ENCODE measurements at regions not wholly inside any gene's neighbourhood (a gene's known extent, or its start where the extent isn't known, plus 50 kb on each side); places are given as distances from the start of the nearest gene placed in this dataset.
"Not testable (repeated sequence)": the region's sequence is repeated elsewhere in the genome, so short reads cannot be mapped to it uniquely, and the experiment has no call there.

DNA sequence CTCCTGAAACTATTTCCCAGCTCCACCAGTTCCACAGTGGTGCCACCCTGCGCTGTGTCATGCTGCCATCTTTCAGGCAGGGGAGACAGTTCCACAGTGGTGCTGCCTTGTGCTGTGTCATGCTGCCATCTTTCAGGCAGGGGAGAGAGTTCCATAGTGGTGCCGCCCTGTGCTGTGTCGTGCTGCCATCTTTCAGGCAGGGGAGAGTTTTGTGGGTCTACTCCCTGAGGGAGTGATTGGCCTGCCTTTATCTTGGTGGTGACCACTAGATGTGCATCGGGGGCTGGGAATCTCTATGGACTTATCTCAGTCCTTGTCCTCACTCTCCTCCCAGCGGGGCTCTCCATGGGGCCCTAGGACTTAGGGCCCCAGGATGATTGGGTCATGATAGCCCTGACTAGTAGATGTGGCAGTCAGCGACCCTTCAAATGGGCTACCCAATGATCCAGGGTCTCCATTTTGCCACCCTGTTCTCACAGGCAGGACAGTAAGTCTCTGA, 770.2 kb upstream of the TPTE start:
- H3K9me3 ChIP-seq (ENCODE audit: low read length); DNase-seq; H3K27ac ChIP-seq (ENCODE audit: low read depth, low read length); H3K4me3 ChIP-seq (ENCODE audit: low read length); CTCF ChIA-PET; H3K4me1 Mint-ChIP-seq; H3K4me3 Mint-ChIP-seq; H3K27me3 Mint-ChIP-seq; H3K36me3 ChIP-seq (ENCODE audit: insufficient read depth, low read length); POLR2A ChIA-PET; H3K36me3 Mint-ChIP-seq; H3K27ac Mint-ChIP-seq; H3K27me3 ChIP-seq (ENCODE audit: insufficient read depth, low read length, poor library complexity, severe bottlenecking); H3K4me1 ChIP-seq (ENCODE audit: insufficient read depth, low read length): not testable (repeated sequence)
- H3K9me3 Mint-ChIP-seq, result peaks cover 5 to 16% (median 12%) of the 10 kb centered on the region in 5 donors

DNA sequence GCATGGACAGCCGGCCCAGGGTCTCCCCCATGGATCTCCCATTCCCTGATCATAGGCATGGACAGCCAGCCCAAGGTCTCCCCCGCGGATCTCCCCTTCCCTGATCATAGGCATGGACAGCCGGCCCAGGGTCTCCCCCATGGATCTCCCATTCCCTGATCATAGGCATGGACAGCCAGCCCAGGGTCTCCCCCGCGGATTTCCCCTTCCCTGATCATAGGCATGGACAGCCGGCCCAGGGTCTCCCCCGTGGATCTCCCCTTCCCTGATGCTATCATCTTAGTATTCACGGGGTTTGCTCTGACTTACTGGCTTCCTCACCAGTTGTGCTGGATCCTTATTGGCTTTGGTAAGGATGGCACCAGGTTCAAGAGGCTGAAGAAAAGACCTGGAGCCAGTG, 769.4 kb upstream of the TPTE start:
- H3K9me3 Mint-ChIP-seq, result peaks cover 5 to 17% (median 12%) of the 10 kb centered on the region in 5 donors
- H3K4me1 ChIP-seq (ENCODE audit: insufficient read depth, low read length); H3K27ac Mint-ChIP-seq; H3K4me3 Mint-ChIP-seq; H3K4me3 ChIP-seq (ENCODE audit: low read length); CTCF ChIA-PET; POLR2A ChIA-PET; H3K27me3 ChIP-seq (ENCODE audit: insufficient read depth, low read length, poor library complexity, severe bottlenecking); H3K36me3 Mint-ChIP-seq; H3K27ac ChIP-seq (ENCODE audit: low read depth, low read length); H3K9me3 ChIP-seq (ENCODE audit: low read length); H3K4me1 Mint-ChIP-seq; DNase-seq; H3K27me3 Mint-ChIP-seq; H3K36me3 ChIP-seq (ENCODE audit: insufficient read depth, low read length): not testable (repeated sequence)

DNA sequence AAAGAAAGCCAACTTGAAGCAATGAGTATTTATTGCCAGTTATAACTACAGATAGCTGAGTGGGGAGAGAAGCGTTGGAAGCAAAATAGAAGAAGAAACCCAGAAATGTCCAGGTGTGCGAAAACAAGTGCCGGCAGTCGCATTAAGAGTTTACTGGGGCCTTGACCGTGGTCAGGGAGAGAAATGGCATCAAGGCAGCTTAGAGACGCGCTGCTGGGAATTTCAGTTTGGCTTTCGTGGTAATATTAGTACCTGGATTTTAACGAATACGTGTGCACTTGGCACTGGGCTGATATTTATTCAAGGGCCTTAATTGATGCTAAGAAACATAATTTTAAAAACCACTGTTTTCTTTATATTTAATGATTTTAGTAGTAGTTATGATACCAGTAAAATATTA, 767.9 kb upstream of the TPTE start:
- not testable (repeated sequence) for H3K27me3 ChIP-seq (ENCODE audit: insufficient read depth, low read length, poor library complexity, severe bottlenecking); H3K4me3 Mint-ChIP-seq; H3K9me3 ChIP-seq (ENCODE audit: low read length)

DNA sequence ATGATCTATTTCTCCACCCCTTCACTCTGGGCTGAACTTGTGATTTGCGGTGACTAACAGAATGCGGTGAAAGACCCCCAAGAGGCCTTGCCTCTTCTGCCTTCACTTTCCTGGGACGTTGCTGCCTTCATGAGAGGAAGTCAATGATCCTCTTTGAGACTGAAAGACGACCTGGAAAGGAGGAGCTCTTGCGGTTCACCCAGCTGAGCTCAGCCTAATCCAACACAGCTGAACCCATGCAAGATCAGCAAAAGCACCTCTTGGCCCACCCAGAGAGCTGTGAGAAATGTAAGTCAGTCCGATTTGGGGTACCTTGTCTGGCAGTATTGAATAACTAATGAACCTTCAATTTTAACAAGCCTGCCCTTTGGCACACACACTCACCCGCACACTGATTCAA, 767.4 kb upstream of the TPTE start:
- H3K9me3 Mint-ChIP-seq, result peaks cover 5 to 12% (median 8%) of the 10 kb centered on the region in 5 donors
- H3K9me3 ChIP-seq (ENCODE audit: low read length), result no peaks in the 10 kb centered on the region
- H3K27ac Mint-ChIP-seq, result no peak overlapping the region
- H3K4me3 ChIP-seq (ENCODE audit: low read length), result no peak overlapping the region
- H3K27ac ChIP-seq (ENCODE audit: low read depth, low read length), result no peak overlapping the region
- no peaks in the 10 kb centered on the region for H3K36me3 Mint-ChIP-seq
- no peak for DNase-seq
- no peaks in the 10 kb centered on the region for H3K4me1 Mint-ChIP-seq
- no peaks in the 10 kb centered on the region for H3K36me3 ChIP-seq (ENCODE audit: insufficient read depth, low read length)
- ChIA-PET CTCF (no interaction called here), POLR2A (no interaction called here)
- no peaks in the 10 kb centered on the region for H3K4me1 ChIP-seq (ENCODE audit: insufficient read depth, low read length)
- H3K27me3 Mint-ChIP-seq, result no peaks in the 10 kb centered on the region
- H3K4me3 Mint-ChIP-seq, result no peak overlapping the region
- H3K27me3 ChIP-seq (ENCODE audit: insufficient read depth, low read length, poor library complexity, severe bottlenecking), result no peaks in the 10 kb centered on the region

More for the DNA sequence above, 767.9 kb upstream of the TPTE start:
- H3K36me3 Mint-ChIP-seq; H3K4me1 Mint-ChIP-seq; H3K27me3 Mint-ChIP-seq; CTCF ChIA-PET; H3K4me3 ChIP-seq (ENCODE audit: low read length); H3K4me1 ChIP-seq (ENCODE audit: insufficient read depth, low read length); POLR2A ChIA-PET; H3K27ac ChIP-seq (ENCODE audit: low read depth, low read length); H3K27ac Mint-ChIP-seq; DNase-seq; H3K36me3 ChIP-seq (ENCODE audit: insufficient read depth, low read length): not testable (repeated sequence)
- H3K9me3 Mint-ChIP-seq, result peaks cover 5 to 12% (median 11%) of the 10 kb centered on the region in 5 donors

DNA sequence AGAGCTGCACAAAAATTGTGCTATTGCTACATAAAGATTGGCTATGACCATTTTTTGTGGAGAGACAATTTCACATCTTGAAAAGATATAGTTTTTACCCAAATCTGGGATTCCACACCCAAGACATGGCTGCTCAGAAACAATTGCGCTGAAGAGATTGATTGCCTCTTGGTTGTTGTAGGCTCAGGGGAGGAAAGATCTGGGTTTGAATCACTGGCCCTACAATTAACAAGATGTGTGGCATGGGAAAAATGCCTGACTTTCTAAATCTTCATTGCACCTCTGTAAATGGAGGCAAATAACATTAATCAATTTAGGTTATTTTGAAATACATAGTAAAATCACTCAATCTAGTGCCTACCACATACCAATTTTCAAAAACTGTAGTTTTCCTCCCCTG, 766.9 kb upstream of the TPTE start:
- H3K9me3 ChIP-seq (ENCODE audit: low read length); H3K4me3 Mint-ChIP-seq; H3K27ac ChIP-seq (ENCODE audit: low read depth, low read length); H3K36me3 Mint-ChIP-seq; H3K27ac Mint-ChIP-seq; H3K4me3 ChIP-seq (ENCODE audit: low read length); H3K4me1 ChIP-seq (ENCODE audit: insufficient read depth, low read length); H3K4me1 Mint-ChIP-seq; CTCF ChIA-PET; H3K36me3 ChIP-seq (ENCODE audit: insufficient read depth, low read length); H3K27me3 Mint-ChIP-seq; POLR2A ChIA-PET; DNase-seq; H3K27me3 ChIP-seq (ENCODE audit: insufficient read depth, low read length, poor library complexity, severe bottlenecking): not testable (repeated sequence)
- H3K9me3 Mint-ChIP-seq, result peaks cover 5 to 12% (median 8%) of the 10 kb centered on the region in 5 donors

DNA sequence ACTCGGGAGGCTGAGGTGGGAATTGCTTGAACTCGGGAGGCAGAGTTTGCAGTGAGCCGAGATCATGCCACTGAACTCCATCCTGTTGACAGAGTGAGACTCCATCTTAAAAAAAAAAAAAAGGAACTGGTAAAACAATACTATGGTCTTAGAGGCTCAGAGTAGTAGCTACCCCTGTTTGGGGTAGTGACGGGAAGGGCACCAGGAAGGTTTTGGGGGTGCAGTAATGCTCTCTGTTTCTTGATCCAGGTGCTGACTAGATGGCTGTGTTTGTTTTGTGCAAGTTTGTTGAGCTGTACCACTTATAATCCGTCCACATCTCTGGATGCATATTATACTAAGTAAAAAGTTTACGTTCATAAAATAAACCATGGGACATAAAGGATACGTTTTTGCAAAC, 765.8 kb upstream of the TPTE start:
- no peaks in the 10 kb centered on the region for H3K9me3 ChIP-seq (ENCODE audit: low read length)
- H3K4me1 ChIP-seq (ENCODE audit: insufficient read depth, low read length), result no peaks in the 10 kb centered on the region
- no peaks in the 10 kb centered on the region for H3K27me3 ChIP-seq (ENCODE audit: insufficient read depth, low read length, poor library complexity, severe bottlenecking)
- no peak overlapping the region for H3K27ac ChIP-seq (ENCODE audit: low read depth, low read length)
- no peak overlapping the region for H3K4me3 Mint-ChIP-seq
- CTCF ChIA-PET, result no interaction called here
- H3K27ac Mint-ChIP-seq, result no peak overlapping the region
- H3K9me3 Mint-ChIP-seq, result peaks cover 5 to 12% (median 8%) of the 10 kb centered on the region in 5 donors
- no peaks in the 10 kb centered on the region for H3K4me1 Mint-ChIP-seq
- no peaks in the 10 kb centered on the region for H3K27me3 Mint-ChIP-seq
- DNase-seq, result no peak
- no peak overlapping the region for H3K4me3 ChIP-seq (ENCODE audit: low read length)
- POLR2A ChIA-PET, result no interaction called here
- H3K36me3 ChIP-seq (ENCODE audit: insufficient read depth, low read length), result no peaks in the 10 kb centered on the region
- no peaks in the 10 kb centered on the region for H3K36me3 Mint-ChIP-seq

DNA sequence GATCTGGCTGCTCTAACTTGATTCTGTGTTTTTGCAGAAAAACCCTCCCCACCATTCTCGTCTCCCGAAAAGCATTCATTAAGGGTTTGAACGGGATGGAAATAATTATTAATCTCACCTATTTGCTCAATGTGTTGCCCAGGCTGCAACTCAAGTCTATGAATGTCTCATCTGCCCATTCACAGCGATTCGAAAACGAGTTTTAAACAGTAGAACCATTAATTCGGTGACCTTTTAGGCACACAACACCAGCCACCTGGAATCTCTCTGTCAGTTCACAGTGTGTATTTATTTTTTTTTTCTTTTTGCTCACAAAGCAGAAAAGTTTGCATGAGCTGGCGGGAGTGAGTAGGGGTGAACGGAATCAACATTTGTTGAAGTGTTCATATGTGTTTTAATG, 764.7 kb upstream of the TPTE start:
- no peak overlapping the region for H3K27ac Mint-ChIP-seq
- H3K4me1 Mint-ChIP-seq, result no peaks in the 10 kb centered on the region
- ChIA-PET CTCF (no interaction called here), POLR2A (no interaction called here)
- no peaks in the 10 kb centered on the region for H3K36me3 Mint-ChIP-seq
- Histone ChIP-seq H3K27ac (ENCODE audit: low read depth, low read length) (no peak overlapping the region), H3K4me1 (ENCODE audit: insufficient read depth, low read length) (no peaks in the 10 kb centered on the region), H3K36me3 (ENCODE audit: insufficient read depth, low read length) (no peaks in the 10 kb centered on the region), H3K4me3 (ENCODE audit: low read length) (no peak overlapping the region), H3K9me3 (ENCODE audit: low read length) (no peaks in the 10 kb centered on the region), H3K27me3 (ENCODE audit: insufficient read depth, low read length, poor library complexity, severe bottlenecking) (no peaks in the 10 kb centered on the region)
- no peaks in the 10 kb centered on the region for H3K27me3 Mint-ChIP-seq
- H3K9me3 Mint-ChIP-seq, result peaks cover 5 to 12% (median 8%) of the 10 kb centered on the region in 5 donors
- no peak for DNase-seq
- no peak overlapping the region for H3K4me3 Mint-ChIP-seq

DNA sequence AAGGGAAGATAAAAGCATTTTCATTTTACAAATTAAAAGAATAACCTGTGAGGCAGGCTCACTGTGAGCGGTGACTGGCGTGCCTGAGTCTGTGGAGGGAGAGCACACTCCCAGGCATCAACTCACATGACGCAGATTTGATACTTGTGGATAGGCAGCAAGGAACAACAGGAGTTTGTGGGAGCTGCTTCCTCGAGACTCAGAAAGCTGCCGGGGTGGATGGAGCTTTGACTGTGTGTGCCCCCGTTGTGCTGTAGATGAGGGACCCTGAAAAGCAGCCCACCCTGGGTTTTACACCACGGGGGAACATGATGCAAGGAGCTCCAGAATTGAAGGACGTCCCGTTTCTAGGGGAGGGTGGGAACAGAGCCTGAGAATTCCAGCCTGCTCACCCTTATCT, 764.3 kb upstream of the TPTE start:
- DNase-seq; H3K36me3 ChIP-seq (ENCODE audit: insufficient read depth, low read length); H3K27ac ChIP-seq (ENCODE audit: low read depth, low read length); H3K27ac Mint-ChIP-seq; H3K27me3 Mint-ChIP-seq; H3K4me3 Mint-ChIP-seq; H3K4me1 Mint-ChIP-seq; POLR2A ChIA-PET; H3K36me3 Mint-ChIP-seq; H3K9me3 ChIP-seq (ENCODE audit: low read length); H3K4me3 ChIP-seq (ENCODE audit: low read length); H3K27me3 ChIP-seq (ENCODE audit: insufficient read depth, low read length, poor library complexity, severe bottlenecking); H3K4me1 ChIP-seq (ENCODE audit: insufficient read depth, low read length); CTCF ChIA-PET: not testable (repeated sequence)
- peaks cover 5 to 12% (median 8%) of the 10 kb centered on the region in 5 donors for H3K9me3 Mint-ChIP-seq

DNA sequence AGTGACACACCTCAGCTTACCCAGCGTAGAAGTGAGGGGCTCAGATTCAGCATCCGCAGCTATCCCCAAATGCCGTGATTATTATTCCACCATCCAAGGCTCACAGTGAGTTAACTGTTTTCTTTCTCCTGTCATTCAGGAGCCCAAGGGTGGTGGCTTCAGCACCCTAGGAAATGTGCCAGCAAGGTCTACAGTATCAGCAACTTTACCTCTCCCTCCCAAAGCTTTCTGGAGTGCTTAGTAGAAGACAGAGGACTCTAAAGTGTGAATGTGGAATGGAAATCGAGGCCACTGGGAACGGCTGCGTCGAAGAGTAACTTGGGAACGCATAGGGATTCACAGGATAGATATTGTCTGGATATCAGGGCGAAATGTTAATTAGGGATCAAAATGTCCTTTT, 763.8 kb upstream of the TPTE start:
- H3K36me3 Mint-ChIP-seq; DNase-seq; H3K36me3 ChIP-seq (ENCODE audit: insufficient read depth, low read length); H3K27ac Mint-ChIP-seq; POLR2A ChIA-PET; H3K9me3 ChIP-seq (ENCODE audit: low read length); H3K4me3 ChIP-seq (ENCODE audit: low read length); CTCF ChIA-PET; H3K4me1 Mint-ChIP-seq; H3K4me3 Mint-ChIP-seq; H3K27ac ChIP-seq (ENCODE audit: low read depth, low read length); H3K27me3 Mint-ChIP-seq; H3K27me3 ChIP-seq (ENCODE audit: insufficient read depth, low read length, poor library complexity, severe bottlenecking); H3K4me1 ChIP-seq (ENCODE audit: insufficient read depth, low read length): not testable (repeated sequence)
- H3K9me3 Mint-ChIP-seq, result peaks cover 5 to 12% (median 8%) of the 10 kb centered on the region in 5 donors
